H1 (cell line): ENCODE measurements at regions not wholly inside any gene's neighbourhood (a gene's known extent, or its start where the extent isn't known, plus 50 kb on each side); places are given as distances from the start of the nearest gene placed in this dataset.

Source experiments
- CTCF ChIA-PET: fragments of 300-600 bp; sonication (Branson Sonifier 250); formaldehyde crosslinking; loops from one replicate; lab custom pipeline; 2021; ENCODE audit not compliant: partially characterized antibody; lab: Charles Lee
- POLR2A ChIA-PET: fragments of 300-600 bp; sonication (Branson Sonifier 250); formaldehyde crosslinking; loops from one replicate; lab custom pipeline; 2021; ENCODE audit warnings: inconsistent platforms; ENCODE audit not compliant: partially characterized antibody; lab: Charles Lee
- DNase-seq, 2 experiments: peaks; one replicate each; pipeline versions ENCODE4 v3.0.0 to v3.0.0-alpha.2; 2010 to 2022; ENCODE audit warnings: low spot score in 2 of 2, low read depth in 1 of 2, mixed read lengths in 1 of 2
- FAIRE-seq: peaks from 2 replicates; lab custom pipeline; 2011; peaks lifted over from hg19 to GRCh38; lab: Jason Lieb, UNC
- H2AFZ ChIP-seq: 2 replicates; pipeline ENCODE4 v1.8.1; 2012; ENCODE audit warnings: low read length, inconsistent platforms
- H2AK5ac ChIP-seq: 2 replicates; pipeline ENCODE4 v1.6.1; 2013; ENCODE audit warnings: low read depth, low read length
- H2BK120ac ChIP-seq: replicated peaks from 2 replicates; pipeline ENCODE3; 2013; ENCODE audit warnings: low read depth, low read length, inconsistent platforms
- H2BK12ac ChIP-seq: 2 replicates; pipeline ENCODE4 v1.6.1; 2013; ENCODE audit warnings: low read depth, low read length
- H2BK15ac ChIP-seq: 2 replicates; pipeline ENCODE4 v1.6.1; 2013; ENCODE audit warnings: low read length
- H2BK20ac ChIP-seq: 2 replicates; pipeline ENCODE4 v1.6.1; 2013; ENCODE audit warnings: low read length
- H2BK5ac ChIP-seq: 2 replicates; pipeline ENCODE4 v1.6.1; 2013; ENCODE audit warnings: low read depth, low read length
- H3K14ac ChIP-seq: 2 replicates; pipeline ENCODE4 v1.6.1; 2013; ENCODE audit warnings: inconsistent platforms; ENCODE audit not compliant: insufficient read length
- H3K18ac ChIP-seq: 2 replicates; pipeline ENCODE4 v1.6.1; 2013; ENCODE audit warnings: low read length; ENCODE audit errors: extremely low read depth
- H3K23ac ChIP-seq: 2 replicates; pipeline ENCODE4 v1.6.1; 2013; ENCODE audit warnings: inconsistent platforms; ENCODE audit not compliant: insufficient read length
- H3K23me2 ChIP-seq: 2 replicates; pipeline ENCODE4 v1.6.1; 2013; ENCODE audit warnings: low read depth, low read length
- H3K27ac ChIP-seq: 2 replicates; pipeline ENCODE4 v1.6.1; 2011; ENCODE audit warnings: low read depth, low read length, inconsistent platforms
- H3K27me3 ChIP-seq, 4 experiments: replicated peaks in 1 of 4; 1 replicate in 1 of 4; 2 replicates in 3 of 4; pipeline versions ENCODE4 v1.6.1 to v1.8.1; 2011 to 2013; ENCODE audit warnings: low read length in 3 of 4, mild to moderate bottlenecking in 3 of 4, inconsistent platforms in 2 of 4, mixed read lengths in 2 of 4, moderate library complexity in 1 of 4; ENCODE audit not compliant: control insufficient read depth in 3 of 4, insufficient read depth in 3 of 4; ENCODE audit errors: extremely low read depth in 1 of 4
- H3K36me3 ChIP-seq, 4 experiments: 2 replicates each; pipeline versions ENCODE4 v1.6.1 to v1.8.1; 2011 to 2013; ENCODE audit warnings: mild to moderate bottlenecking in 4 of 4, low read length in 3 of 4, moderate library complexity in 2 of 4, control low read depth in 1 of 4, inconsistent platforms in 1 of 4; ENCODE audit not compliant: insufficient read depth in 4 of 4, control insufficient read depth in 2 of 4
- H3K4ac ChIP-seq: replicated peaks from 2 replicates; pipeline ENCODE3; 2013; ENCODE audit warnings: low read length, low read depth, mixed read lengths, inconsistent platforms; ENCODE audit not compliant: insufficient read length
- H3K4me1 ChIP-seq, 4 experiments: replicated peaks in 1 of 4; 1 replicate in 1 of 4; 2 replicates in 3 of 4; pipeline versions ENCODE4 v1.6.1 to v1.8.1; 2011 to 2013; ENCODE audit warnings: low read length in 3 of 4, inconsistent platforms in 2 of 4, mixed read lengths in 1 of 4; ENCODE audit not compliant: insufficient read depth in 4 of 4, control insufficient read depth in 3 of 4
- H3K4me2 ChIP-seq, 2 experiments: 2 replicates each; pipeline versions ENCODE4 v1.6.1 to v1.8.1; 2011 to 2013; ENCODE audit warnings: low read depth in 2 of 2, low read length in 2 of 2, control low read depth in 1 of 2, inconsistent platforms in 1 of 2, mild to moderate bottlenecking in 1 of 2; ENCODE audit not compliant: insufficient read depth in 1 of 2
- H3K4me3 ChIP-seq, 4 experiments: fragments of 200-600, 300-600 bp in 1 of 4; sonication (generic), shearing (Covaris generic), sonication (Bioruptor Twin) in 1 of 4; 2 replicates each; pipeline versions ENCODE4 v1.5.1 to v1.8.1; 2011 to 2016; ENCODE audit warnings: low read length in 4 of 4, low read depth in 3 of 4, control low read depth in 2 of 4, inconsistent platforms in 2 of 4, mild to moderate bottlenecking in 2 of 4, mixed read lengths in 1 of 4, moderate library complexity in 1 of 4; ENCODE audit not compliant: insufficient read depth in 2 of 4; ENCODE audit errors: extremely low read depth in 1 of 4
- H3K56ac ChIP-seq: replicated peaks from 2 replicates; pipeline ENCODE3; 2013; ENCODE audit warnings: low read depth, mild to moderate bottlenecking, mixed read lengths, low read length, inconsistent platforms; ENCODE audit not compliant: insufficient read length
- H3K79me1 ChIP-seq: 2 replicates; pipeline ENCODE4 v1.6.1; 2013; ENCODE audit warnings: low read depth, low read length, control low read depth
- H3K79me2 ChIP-seq, 2 experiments: 2 replicates each; pipeline versions ENCODE4 v1.6.1 to v1.8.1; 2012 to 2013; ENCODE audit warnings: low read length in 2 of 2, mild to moderate bottlenecking in 2 of 2, inconsistent platforms in 1 of 2; ENCODE audit not compliant: insufficient read depth in 2 of 2, control insufficient read depth in 1 of 2
- H3K9ac ChIP-seq, 4 experiments: replicated peaks in 1 of 4; 1 replicate in 1 of 4; 2 replicates in 3 of 4; pipeline versions ENCODE4 v1.6.1 to v1.8.1; 2011 to 2013; ENCODE audit warnings: low read depth in 3 of 4, low read length in 3 of 4, control low read depth in 2 of 4, mild to moderate bottlenecking in 2 of 4, moderate library complexity in 2 of 4, inconsistent platforms in 1 of 4; ENCODE audit errors: extremely low read depth in 1 of 4
- H3K9me3 ChIP-seq, 2 experiments: 2 replicates each; pipeline versions ENCODE4 v1.6.1 to v1.8.1; 2012 to 2013; ENCODE audit warnings: mild to moderate bottlenecking in 2 of 2, moderate library complexity in 2 of 2, control low read depth in 1 of 2, inconsistent platforms in 1 of 2, low read depth in 1 of 2, low read length in 1 of 2, mixed read lengths in 1 of 2; ENCODE audit not compliant: insufficient read depth in 2 of 2
- H4K20me1 ChIP-seq, 2 experiments: replicated peaks in 1 of 2; 2 replicates each; pipeline versions ENCODE3 to v1.8.1; 2011 to 2013; ENCODE audit warnings: inconsistent platforms in 2 of 2, low read length in 2 of 2, mild to moderate bottlenecking in 1 of 2; ENCODE audit not compliant: insufficient read depth in 2 of 2, control insufficient read depth in 1 of 2
- H4K5ac ChIP-seq: 2 replicates; pipeline ENCODE4 v1.6.1; 2013; ENCODE audit warnings: low read length, low read depth, mixed read lengths, inconsistent platforms; ENCODE audit not compliant: insufficient read length
- H4K8ac ChIP-seq: 2 replicates; pipeline ENCODE4 v1.8.0; 2013; ENCODE audit warnings: mild to moderate bottlenecking, moderate library complexity, low read length, inconsistent platforms; ENCODE audit not compliant: insufficient read depth; ENCODE audit errors: extremely low read depth
- H4K91ac ChIP-seq: replicated peaks from 2 replicates; pipeline ENCODE3; 2013; ENCODE audit warnings: low read length, mixed read lengths, inconsistent platforms; ENCODE audit not compliant: insufficient read length
- BACH1 ChIP-seq: IDR thresholded peaks from 2 replicates; pipeline ENCODE4 v1.6.1; 2012; ENCODE audit warnings: low read length, improper control_type of control experiment
- CHD2 ChIP-seq: IDR thresholded peaks from 2 replicates; pipeline ENCODE4 v1.6.1; 2012; ENCODE audit warnings: low read length, improper control_type of control experiment
- FOSL1 ChIP-seq: IDR thresholded peaks from 2 replicates; pipeline ENCODE4 v1.6.1; 2011; ENCODE audit warnings: mild to moderate bottlenecking, low read depth, low read length, moderate library complexity; ENCODE audit not compliant: insufficient read depth
- KDM5A ChIP-seq: fragments of 200-600 bp; IDR thresholded peaks from 2 replicates; pipeline ENCODE4 v1.7.1; 2012; ENCODE audit warnings: mild to moderate bottlenecking, low read length, inconsistent platforms, mixed read lengths
- NANOG ChIP-seq: IDR thresholded peaks from 2 replicates; pipeline ENCODE4 v1.6.1; 2011; ENCODE audit warnings: low read length, low read depth, mild to moderate bottlenecking, inconsistent platforms; ENCODE audit not compliant: insufficient read depth, poor library complexity, severe bottlenecking
- POLR2A ChIP-seq, 2 experiments: IDR thresholded peaks; 1 replicate in 1 of 2; 2 replicates in 1 of 2; pipeline ENCODE4 v1.6.1; 2011; ENCODE audit warnings: low read depth in 2 of 2, low read length in 2 of 2, mild to moderate bottlenecking in 2 of 2; ENCODE audit errors: control extremely low read depth in 1 of 2
- RNF2 ChIP-seq: fragments of 200-900, 300-1000 bp; sonication (generic); IDR thresholded peaks from 2 replicates; pipeline ENCODE4 v1.7.1; 2016; ENCODE audit warnings: borderline replicate concordance, low read depth, mild to moderate bottlenecking, antibody characterized with exemption, low read length; ENCODE audit not compliant: poor library complexity, severe bottlenecking; ENCODE audit errors: missing control alignments
- SRF ChIP-seq: IDR thresholded peaks from 2 replicates; pipeline ENCODE4 v1.6.1; 2011; ENCODE audit warnings: mild to moderate bottlenecking, low read depth, low read length, moderate library complexity
- SUZ12 ChIP-seq: fragments of 200-600 bp; sonication (generic); IDR thresholded peaks from 2 replicates; pipeline ENCODE4 v1.6.1; 2012; ENCODE audit warnings: mild to moderate bottlenecking, inconsistent platforms, low read length, moderate library complexity, mixed read lengths
- YY1 ChIP-seq: IDR thresholded peaks from 2 replicates; pipeline ENCODE4 v1.6.1; 2011; ENCODE audit warnings: low read depth, mild to moderate bottlenecking, low read length
- ZNF274 ChIP-seq: IDR thresholded peaks from 2 replicates; pipeline ENCODE4 v1.7.0; 2012; ENCODE audit warnings: low read length, borderline replicate concordance; ENCODE audit errors: extremely low read depth
- WGBS, 2 experiments: shearing (Covaris generic) in 1 of 2; methylation state at CpG; one replicate each; pipeline versions ENCODE4 v1.1.6 to v1.1.7; 2013 to 2015; ENCODE audit warnings: low lambda C conversion rate in 2 of 2, mixed read lengths in 2 of 2, inconsistent platforms in 1 of 2, low coverage in 1 of 2, missing lambda C conversion rate in 1 of 2; ENCODE audit not compliant: insufficient replicate concordance in 2 of 2, insufficient coverage in 1 of 2, insufficient read length in 1 of 2; ENCODE audit errors: extremely low coverage in 1 of 2, missing lambda C conversion rate in 1 of 2; 5-methylcytosine and 5-hydroxymethylcytosine counted together
- TF ChIP-seq, protein P1 (sequence below): IDR thresholded peaks from 2 replicates; pipeline ENCODE4 v1.6.1; 2011; ENCODE audit warnings: low read length, improper control_type of control experiment
- TF ChIP-seq, protein P2 (sequence below): IDR thresholded peaks from 2 replicates; pipeline ENCODE4 v1.6.1; 2012; ENCODE audit warnings: inconsistent platforms

DNA sequence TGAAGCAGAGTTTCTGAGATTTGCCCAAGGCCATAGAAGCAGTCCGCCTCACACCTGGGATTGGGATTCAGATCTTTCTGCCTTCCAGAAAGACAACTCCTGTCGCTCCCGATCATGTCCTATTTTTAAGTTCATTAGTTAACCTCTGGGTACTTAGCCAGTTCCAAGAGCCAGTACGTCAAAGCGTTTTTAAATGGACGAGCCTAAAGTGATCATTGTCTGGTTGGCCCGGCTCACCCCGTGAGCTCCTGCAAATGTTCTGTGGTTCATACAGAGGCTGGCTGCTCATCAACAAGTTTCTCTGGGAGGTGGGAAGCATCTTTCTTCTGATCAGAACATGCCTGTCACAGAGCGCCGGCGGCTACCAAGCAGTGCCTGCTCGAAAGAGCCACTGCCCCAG lies 554.5 kb upstream of the WWC1 start:
- Histone ChIP-seq H2BK12ac (no peak overlapping the region), H3K23me2 (no peaks in the 10 kb centered on the region), H3K4me1 (no peaks in the 10 kb centered on the region; a peak in 1 of 7 replicates), H3K27me3 (no peaks in the 10 kb centered on the region), H4K8ac (peak overlapping the region; percentile 31; the same call in 1 of the 2 replicates), H2BK15ac (no peak overlapping the region), H2AK5ac (no peak overlapping the region), H3K36me3 (no peaks in the 10 kb centered on the region), H3K14ac (no peak overlapping the region), H4K5ac (no peak overlapping the region), H4K20me1 (no peaks in the 10 kb centered on the region), H3K56ac (no peak overlapping the region), H3K79me1 (no peaks in the 10 kb centered on the region), H2BK5ac (no peak overlapping the region), H3K79me2 (no peaks in the 10 kb centered on the region), H3K23ac (no peak overlapping the region), H3K27ac (no peak overlapping the region; the same call in 1 of the 2 replicates), H2AFZ (no peak overlapping the region), H3K4me3 (no peak overlapping the region), H3K4me2 (no peak overlapping the region), H2BK20ac (no peak overlapping the region), H3K4ac (no peak overlapping the region), H3K18ac (no peak overlapping the region), H4K91ac (no peak overlapping the region), H3K9ac (no peak overlapping the region), H2BK120ac (no peak overlapping the region), H3K9me3 (peaks cover 0 to 2% of the 10 kb centered on the region in 2 experiments; a peak in 1 of 4 replicates)
- FAIRE-seq, result no peak
- ChIA-PET CTCF (interaction anchor here (1.3 to 2.1 kb wide), 2 partner anchors 10 to 14 kb away, joined by 3 to 10 read pairs; no protein-coding TSS in a partner anchor), POLR2A (no interaction called here)
- no peak for DNase-seq
- WGBS, 2 experiments, result 90% methylated on average over 12 of the region's 12 CpGs; no CpG with 5 or more reads in 1 of the 2 experiments
- TF ChIP-seq, protein P1, sequence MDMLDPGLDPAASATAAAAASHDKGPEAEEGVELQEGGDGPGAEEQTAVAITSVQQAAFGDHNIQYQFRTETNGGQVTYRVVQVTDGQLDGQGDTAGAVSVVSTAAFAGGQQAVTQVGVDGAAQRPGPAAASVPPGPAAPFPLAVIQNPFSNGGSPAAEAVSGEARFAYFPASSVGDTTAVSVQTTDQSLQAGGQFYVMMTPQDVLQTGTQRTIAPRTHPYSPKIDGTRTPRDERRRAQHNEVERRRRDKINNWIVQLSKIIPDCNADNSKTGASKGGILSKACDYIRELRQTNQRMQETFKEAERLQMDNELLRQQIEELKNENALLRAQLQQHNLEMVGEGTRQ, result no peak
- TF ChIP-seq BACH1 (no peak), NANOG (no peak), KDM5A (no peak), RNF2 (no peak), ZNF274 (no peak), SUZ12 (no peak), POLR2A (IDR thresholded peaks at IDR 0.05; ENCODE audit: control extremely low read depth in 1 of 2, low read depth in 2 of 2, low read length in 2 of 2) (no peak), CHD2 (no peak), YY1 (no peak), FOSL1 (no peak), SRF (no peak)
- TF ChIP-seq, protein P2, sequence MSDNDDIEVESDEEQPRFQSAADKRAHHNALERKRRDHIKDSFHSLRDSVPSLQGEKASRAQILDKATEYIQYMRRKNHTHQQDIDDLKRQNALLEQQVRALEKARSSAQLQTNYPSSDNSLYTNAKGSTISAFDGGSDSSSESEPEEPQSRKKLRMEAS, result no peak
